AG04450 (cell line): ENCODE measurements at regions not wholly inside any gene's neighbourhood (a gene's known extent, or its start where the extent isn't known, plus 50 kb on each side); places are given as distances from the start of the nearest gene placed in this dataset.

Experiments used
- CTCF ChIA-PET: fragments of 300-600, 350-600 bp; formaldehyde crosslinking; extraction: SDS; loops from one replicate; lab custom pipeline; 2022; ENCODE audit warnings: antibody characterized with exemption, inconsistent platforms; lab: Charles Lee
- POLR2A ChIA-PET: fragments of 350-600 bp; formaldehyde crosslinking; extraction: SDS; loops from one replicate; lab custom pipeline; 2021; ENCODE audit warnings: antibody characterized with exemption, inconsistent platforms; lab: Yijun Ruan, JAX
- DNase-seq: peaks from one replicate; pipeline ENCODE4 v3.0.0-alpha.2; 2011; ENCODE audit warnings: low read depth, low spot score
- H3K27ac ChIP-seq: one replicate; pipeline ENCODE4 v1.5.1; 2012; ENCODE audit warnings: low read depth, low read length, control low read depth
- H3K27me3 ChIP-seq: one replicate; pipeline ENCODE4 v1.6.0; 2012; ENCODE audit warnings: low read length; ENCODE audit not compliant: control insufficient read depth, insufficient read depth
- H3K4me3 ChIP-seq: 2 replicates; pipeline ENCODE4 v1.5.1; 2011; ENCODE audit warnings: mild to moderate bottlenecking, low read depth, low read length, control low read depth
- H3K9me3 ChIP-seq: 2 replicates; pipeline ENCODE4 v1.5.1; 2012; ENCODE audit warnings: low read length; ENCODE audit not compliant: control insufficient read depth, insufficient read depth
- TF ChIP-seq, protein P1 (sequence below): IDR thresholded peaks from 2 replicates; pipeline ENCODE4 v1.5.1; 2011; ENCODE audit warnings: low read depth, low read length, control low read depth, inconsistent platforms

DNA sequence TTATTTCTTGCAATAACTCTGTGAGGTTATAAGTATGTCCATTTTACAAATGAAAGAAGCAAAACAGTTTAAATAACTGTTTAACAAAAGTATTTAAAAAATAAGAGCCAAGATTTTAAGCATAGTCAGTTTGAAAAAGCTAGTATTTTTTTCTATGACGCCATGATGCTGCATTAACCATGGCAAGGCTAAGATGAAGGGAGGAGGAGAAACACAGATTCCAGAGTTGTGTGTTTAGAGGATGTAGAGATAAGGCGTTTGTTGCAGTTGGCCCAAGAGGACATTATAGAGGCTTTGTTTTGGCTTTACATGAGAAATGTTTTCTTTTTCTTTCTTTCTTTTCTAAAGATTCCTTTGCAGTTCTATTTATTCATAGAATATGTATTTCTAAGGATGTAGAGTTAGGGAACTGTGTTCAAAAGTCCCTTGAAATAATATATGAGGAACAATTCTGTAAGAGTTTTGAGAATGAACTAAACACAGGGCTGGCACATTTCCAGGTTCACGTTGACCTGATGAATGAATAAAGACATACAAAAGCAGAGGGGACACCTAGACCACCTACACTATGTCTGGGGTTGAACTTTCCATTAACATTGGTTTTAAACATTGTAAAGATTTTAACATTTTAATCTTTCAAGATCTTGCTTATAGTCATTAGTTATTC is 244.2 kb downstream of the KCNS3 start:
- no peak for DNase-seq
- TF ChIP-seq, protein P1, sequence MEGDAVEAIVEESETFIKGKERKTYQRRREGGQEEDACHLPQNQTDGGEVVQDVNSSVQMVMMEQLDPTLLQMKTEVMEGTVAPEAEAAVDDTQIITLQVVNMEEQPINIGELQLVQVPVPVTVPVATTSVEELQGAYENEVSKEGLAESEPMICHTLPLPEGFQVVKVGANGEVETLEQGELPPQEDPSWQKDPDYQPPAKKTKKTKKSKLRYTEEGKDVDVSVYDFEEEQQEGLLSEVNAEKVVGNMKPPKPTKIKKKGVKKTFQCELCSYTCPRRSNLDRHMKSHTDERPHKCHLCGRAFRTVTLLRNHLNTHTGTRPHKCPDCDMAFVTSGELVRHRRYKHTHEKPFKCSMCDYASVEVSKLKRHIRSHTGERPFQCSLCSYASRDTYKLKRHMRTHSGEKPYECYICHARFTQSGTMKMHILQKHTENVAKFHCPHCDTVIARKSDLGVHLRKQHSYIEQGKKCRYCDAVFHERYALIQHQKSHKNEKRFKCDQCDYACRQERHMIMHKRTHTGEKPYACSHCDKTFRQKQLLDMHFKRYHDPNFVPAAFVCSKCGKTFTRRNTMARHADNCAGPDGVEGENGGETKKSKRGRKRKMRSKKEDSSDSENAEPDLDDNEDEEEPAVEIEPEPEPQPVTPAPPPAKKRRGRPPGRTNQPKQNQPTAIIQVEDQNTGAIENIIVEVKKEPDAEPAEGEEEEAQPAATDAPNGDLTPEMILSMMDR: no peak
- Histone ChIP-seq H3K4me3 (no peak overlapping the region), H3K27ac (no peak overlapping the region), H3K9me3 (no peaks in the 10 kb centered on the region), H3K27me3 (no peaks in the 10 kb centered on the region)
- ChIA-PET POLR2A (no interaction called here), CTCF (interaction anchor here (1.0 to 1.1 kb wide), 2 partner anchors 27 kb away, joined by 5 read pairs; no protein-coding TSS in a partner anchor)

DNA sequence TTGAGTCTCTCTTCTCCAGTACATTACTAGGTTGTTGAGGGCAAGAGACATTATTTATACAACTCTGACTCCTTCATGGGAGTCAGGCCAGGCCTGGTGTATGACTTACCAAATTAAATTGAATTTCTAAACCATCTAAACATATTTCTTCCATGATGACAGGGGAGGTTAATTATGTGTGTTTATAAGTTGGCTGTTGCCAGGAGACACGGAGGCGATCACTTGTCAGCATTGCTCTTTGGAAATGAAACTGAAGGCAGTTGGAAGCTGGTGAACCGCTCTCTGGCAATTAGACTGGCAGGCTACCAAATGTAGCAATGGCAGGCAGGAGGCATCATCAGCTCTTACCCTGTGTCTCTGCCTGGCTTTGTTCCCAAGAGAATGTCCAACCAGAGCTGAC is 241.4 kb downstream of the KCNS3 start:
- POLR2A ChIA-PET: interaction anchor here (1.1 kb wide), 1 partner anchor 143 kb away, joined by 4 read pairs; no protein-coding TSS in a partner anchor
- H3K4me3 ChIP-seq: no peak overlapping the region
- no peaks in the 10 kb centered on the region for H3K27me3 ChIP-seq
- peak; percentile 23 for DNase-seq
- TF ChIP-seq, protein P1: no peak
- CTCF ChIA-PET: interaction anchor here (0.8 to 2.1 kb wide), 4 partner anchors 13 to 258 kb away, joined by 3 to 7 read pairs (median 5); no protein-coding TSS in a partner anchor
- no peak overlapping the region for H3K27ac ChIP-seq
- H3K9me3 ChIP-seq: no peaks in the 10 kb centered on the region

DNA sequence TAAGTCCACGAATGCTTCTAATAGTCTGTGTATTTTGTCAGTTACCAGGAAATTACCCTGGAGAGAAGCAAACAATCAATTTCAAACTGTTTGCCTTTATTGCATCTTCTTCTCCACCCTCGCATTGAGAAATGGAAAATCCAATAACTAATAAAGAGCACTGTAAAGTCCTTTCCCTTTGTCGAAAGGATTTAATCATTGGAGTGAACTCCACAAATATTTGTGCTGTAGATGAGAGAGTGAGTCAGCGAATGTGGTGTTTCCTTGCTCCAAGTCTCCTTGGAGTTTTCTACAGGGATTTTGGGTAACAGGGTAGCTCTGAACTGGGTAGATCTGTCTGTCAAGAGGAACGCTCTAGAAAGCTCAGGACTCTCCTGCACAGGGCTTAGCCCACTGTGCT is 240.2 kb downstream of the KCNS3 start:
- no peak overlapping the region for H3K4me3 ChIP-seq
- POLR2A ChIA-PET: no interaction called here
- H3K9me3 ChIP-seq: no peaks in the 10 kb centered on the region
- H3K27ac ChIP-seq: no peak overlapping the region
- no peaks in the 10 kb centered on the region for H3K27me3 ChIP-seq
- TF ChIP-seq, protein P1: no peak
- CTCF ChIA-PET: interaction anchor here (1.4 kb wide), 1 partner anchor 31 kb away, joined by 7 read pairs; no protein-coding TSS in a partner anchor
- DNase-seq: no peak

DNA sequence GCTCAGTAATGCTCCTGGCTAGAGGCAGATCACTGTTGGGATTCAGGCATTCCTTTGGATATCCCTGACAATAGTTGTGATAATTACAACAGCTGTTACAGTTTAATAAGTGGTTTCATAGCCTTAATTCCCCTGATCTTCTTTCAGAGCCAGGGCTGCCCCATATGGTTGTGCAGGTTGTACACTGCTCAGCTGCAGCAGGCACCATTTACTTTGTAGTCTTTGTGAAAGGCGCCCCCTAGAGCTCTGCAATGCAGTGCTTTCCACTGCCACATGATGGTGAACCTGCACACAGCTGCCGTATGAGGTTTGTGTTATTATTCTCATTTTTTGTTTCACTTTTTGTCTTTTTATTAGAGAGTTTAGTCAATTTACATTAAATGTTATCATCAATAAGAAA is 239.1 kb downstream of the KCNS3 start:
- DNase-seq: no peak
- ChIA-PET CTCF (interaction anchor here (0.6 to 1.5 kb wide), 3 partner anchors 11 to 245 kb away, joined by 3 read pairs; no protein-coding TSS in a partner anchor), POLR2A (interaction anchor here (0.6 kb wide), 1 partner anchor 111 kb away, joined by 4 read pairs; no protein-coding TSS in a partner anchor)

More for the DNA sequence above, 239.1 kb downstream of the KCNS3 start:
- Histone ChIP-seq H3K9me3 (no peaks in the 10 kb centered on the region), H3K27ac (no peak overlapping the region), H3K4me3 (no peak overlapping the region), H3K27me3 (no peaks in the 10 kb centered on the region)
- TF ChIP-seq, protein P1: peak; percentile 59
